Dermis blood vessel endothelial cell (primary cell): ENCODE measurements at regions not wholly inside any gene's neighbourhood (a gene's known extent, or its start where the extent isn't known, plus 50 kb on each side); places are given as distances from the start of the nearest gene placed in this dataset.
"Not testable (repeated sequence)": the region's sequence is repeated elsewhere in the genome, so short reads cannot be mapped to it uniquely, and the experiment has no call there.

ENCODE experiments used
- DNase-seq: peaks from one replicate; pipeline ENCODE4 v3.0.0; 2010

GRCh38 chr3:166817269-166817668, 562.8 kb downstream of the ZBBX start:
- DNase-seq, result not testable (repeated sequence)

DNA sequence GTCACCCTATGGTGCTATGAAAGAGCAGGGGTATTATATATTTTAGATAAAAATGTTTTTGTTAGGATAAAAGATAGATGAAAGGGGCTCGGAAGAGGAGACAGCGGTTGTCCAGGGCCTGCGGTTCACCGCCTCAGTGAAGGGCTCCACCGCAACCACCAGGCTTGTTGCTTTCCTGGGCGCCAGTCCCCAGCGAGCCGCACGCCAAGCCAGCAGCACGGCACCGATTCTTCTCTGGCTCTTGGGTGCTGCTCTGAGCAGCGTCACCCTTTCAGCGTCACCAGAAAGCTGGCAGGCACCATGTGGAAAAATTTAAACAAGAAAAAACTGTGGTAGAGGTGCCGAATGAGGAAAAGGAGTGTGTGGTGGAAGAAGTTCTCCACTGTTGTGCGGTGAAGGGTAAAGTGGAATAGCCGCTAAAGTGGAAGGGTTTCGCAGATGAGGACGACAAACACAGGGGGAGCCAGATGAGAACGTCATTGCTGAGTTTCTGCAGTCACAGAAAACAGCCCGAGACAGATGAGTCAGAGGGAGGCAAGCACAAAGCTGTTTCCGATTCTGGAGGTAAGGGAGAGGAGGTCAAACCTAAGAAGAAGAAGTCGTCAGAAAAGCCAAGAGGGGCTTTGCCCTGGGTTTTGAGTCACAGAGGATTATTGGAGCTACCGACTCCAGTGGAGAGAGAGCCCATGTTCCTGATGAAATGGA, 569.2 kb downstream of the ZBBX start:
- DNase-seq, result no peak

GRCh38 chr3:166809520-166809919, 570.6 kb downstream of the ZBBX start:
- no peak for DNase-seq

- DNase-seq, result no peak
These were observed 591.2 kb downstream of the ZBBX start for GRCh38 chr3:166788936-166789335.

DNA sequence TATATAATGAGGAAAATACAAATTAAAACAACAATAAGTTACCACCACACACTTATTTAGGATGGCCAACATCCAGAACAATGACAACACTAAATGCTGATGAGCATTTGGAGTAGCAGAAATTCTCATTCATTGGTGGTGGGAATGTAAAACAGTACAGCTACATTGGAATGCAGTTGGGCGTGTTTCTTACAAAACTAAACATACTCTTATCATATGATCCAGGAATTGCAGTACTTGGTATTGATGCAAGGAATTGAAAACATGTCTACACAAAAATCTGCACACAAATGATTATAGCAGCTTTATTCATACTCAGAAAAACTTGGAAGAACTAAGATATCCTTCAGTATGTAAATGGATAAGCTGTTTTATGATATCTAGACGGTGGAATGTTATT, 594.2 kb downstream of the ZBBX start:
- DNase-seq, result no peak

DNA sequence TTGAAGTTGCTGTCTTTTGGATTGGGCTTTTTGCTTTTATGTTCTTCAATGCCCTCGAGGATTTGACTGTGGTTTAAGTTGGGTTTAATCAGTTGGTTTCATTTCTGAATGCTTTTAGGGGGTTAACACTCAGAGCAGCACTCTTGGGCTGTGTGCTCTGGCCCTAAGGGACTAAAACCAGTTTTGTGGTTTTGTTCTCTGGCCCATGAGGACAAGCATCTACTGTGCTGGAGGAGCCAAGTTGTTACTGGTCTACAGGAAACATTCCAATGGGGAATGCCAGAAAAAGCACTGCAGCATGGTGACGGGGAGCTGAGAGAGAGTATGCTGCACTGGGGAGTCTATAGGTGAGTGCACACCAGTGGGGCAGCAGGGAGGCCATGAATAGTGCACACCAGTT, 596.9 kb downstream of the ZBBX start:
- no peak for DNase-seq

DNA sequence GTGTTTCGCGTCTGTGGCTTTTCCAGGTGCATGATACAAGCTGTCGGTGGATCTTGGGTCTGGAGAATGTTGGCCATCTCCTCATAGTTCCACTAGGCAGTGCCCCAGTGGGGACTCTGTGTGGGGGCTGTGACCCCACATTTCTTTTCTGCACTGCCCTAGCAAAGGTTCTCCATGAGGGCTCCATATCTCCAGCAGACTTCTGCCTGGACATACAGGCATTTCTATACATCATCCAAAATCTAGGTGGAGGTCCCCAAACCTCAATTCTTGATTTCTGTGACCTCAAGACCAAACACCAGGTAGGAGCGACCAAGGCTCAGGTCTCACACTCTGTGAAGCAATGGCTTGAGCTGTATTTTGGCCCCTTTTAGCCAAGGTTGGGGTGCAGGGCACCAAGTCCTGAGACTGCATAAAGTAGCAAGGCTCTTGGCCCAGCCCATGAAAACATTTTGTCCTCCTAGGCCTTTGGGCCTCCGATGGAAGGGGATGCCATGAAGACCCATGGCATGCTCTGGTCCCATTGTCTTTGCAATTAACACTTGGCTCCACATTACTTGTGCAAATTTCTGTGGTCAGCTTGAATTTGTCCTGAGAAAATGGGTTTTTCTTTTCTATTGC, 615.3 kb downstream of the ZBBX start:
- DNase-seq, result no peak

- no peak for DNase-seq
These were observed 620.2 kb downstream of the ZBBX start for GRCh38 chr3:166759736-166760513.

DNA sequence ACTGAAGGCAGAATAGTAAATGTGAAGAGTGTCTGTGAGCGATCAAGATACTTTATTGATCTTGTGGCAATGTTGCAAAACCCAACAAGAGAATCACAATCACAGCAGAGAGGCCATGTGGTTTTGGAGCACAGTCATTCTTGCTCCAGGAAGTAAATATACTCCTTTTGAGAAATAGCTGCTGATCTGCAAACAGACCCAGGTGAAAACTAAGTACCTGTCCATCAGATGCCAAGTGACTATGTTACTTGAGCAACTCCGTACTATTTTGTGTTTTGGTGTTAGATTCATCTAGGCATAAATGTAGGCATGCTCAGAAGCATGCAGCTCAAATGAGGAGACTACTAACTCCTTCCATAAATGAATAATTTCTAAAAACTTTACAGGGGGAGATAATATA, 627.9 kb downstream of the ZBBX start:
- DNase-seq, result no peak

GRCh38 chr3:166743481-166744134, 636.5 kb downstream of the ZBBX start:
- DNase-seq, result no peak

DNA sequence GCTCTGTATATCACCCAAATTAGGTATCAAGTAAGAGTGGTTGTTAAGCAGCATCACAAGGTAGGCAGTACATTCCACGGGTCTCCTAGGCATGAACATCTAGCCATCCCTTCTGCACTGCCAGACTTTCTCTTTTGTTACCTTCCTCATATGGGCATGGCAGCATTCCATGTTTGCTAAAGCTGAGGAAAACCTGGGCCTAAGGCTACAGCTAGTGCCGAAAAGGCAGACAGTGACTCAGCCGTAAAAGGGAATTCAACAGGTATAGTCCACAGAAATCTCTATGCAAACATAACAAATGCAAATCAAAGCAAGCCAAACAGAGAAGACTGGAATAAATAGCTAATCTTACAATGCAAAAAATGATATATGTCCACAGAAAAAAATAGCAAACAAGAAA, 645.4 kb downstream of the ZBBX start:
- DNase-seq, result no peak

DNA sequence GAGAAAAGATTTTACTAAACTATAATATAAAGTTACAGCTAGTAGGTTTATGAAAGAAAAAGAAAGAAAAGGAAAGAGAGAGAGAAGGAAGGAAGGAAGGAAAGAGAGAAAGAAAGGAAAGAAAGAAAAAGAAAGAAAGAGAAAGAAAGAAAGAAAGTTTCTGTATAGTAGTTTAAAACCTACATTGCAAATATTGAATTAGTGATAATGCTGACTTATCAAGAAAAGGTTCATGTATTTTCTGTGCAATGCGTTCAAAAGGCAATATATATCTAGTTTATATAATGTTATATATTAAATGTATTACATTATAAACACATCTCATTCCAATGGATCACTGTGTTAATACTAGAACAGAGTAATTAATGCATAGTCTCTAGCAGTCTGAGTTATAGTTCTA, 648.4 kb downstream of the ZBBX start:
- no peak for DNase-seq

DNA sequence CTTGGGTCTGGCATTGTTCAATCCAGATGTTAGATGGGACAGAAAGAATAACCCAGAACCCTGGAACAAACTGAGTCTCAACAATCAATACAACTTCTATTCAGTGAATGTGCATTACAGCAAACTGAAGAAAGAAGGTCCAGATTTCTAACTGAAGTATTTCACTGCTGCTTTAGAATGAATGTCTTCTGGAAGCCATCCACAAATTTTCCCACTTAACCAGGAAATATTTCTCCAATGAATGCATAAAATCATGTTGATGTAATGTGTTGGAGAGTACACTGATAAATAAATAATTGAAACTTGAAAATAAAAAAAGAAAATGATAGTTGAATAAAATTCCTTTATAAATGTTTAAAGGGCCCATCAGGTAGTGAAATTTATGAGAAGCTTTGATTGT, 658.6 kb downstream of the ZBBX start:
- DNase-seq, result no peak

DNA sequence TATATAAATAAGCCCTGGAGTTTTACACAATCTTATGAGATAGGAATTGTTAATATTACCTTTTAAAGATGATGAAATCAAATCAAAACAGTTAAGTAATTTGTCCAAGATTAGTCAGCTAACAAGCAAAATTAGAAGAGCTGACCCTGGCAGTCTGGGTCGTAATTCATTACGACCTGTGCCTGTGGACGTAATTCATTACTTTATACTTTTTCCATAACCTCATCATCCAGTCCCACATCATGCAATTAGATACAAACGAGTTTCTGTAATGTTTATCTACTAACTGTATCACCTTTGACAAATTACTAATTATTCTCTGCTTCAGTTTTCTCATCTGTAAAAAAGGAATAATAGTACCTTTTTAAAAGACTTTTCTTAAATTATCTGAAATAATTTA, 665.9 kb downstream of the ZBBX start:
- no peak for DNase-seq

DNA sequence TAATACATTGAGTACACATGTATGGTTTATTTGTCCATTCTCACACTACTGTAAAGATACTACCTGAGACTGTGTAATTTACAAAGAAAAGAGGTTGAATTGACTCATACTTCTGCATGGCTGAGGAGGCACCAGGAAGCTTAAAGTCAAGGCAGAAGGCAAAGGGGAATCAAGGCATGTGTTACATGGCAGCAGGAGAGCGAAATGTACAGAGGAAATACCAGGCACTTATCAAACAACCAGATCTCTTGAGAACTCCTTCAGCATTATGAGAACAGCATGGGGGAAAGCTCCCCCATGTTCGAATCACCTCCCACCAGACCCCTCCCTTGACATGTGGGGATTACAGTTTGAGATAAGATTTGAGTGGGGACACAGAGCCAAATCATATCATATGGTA, 666.3 kb downstream of the ZBBX start:
- DNase-seq, result no peak

- DNase-seq, result no peak
These were observed 674.0 kb downstream of the ZBBX start for GRCh38 chr3:166706094-166706493.

DNA sequence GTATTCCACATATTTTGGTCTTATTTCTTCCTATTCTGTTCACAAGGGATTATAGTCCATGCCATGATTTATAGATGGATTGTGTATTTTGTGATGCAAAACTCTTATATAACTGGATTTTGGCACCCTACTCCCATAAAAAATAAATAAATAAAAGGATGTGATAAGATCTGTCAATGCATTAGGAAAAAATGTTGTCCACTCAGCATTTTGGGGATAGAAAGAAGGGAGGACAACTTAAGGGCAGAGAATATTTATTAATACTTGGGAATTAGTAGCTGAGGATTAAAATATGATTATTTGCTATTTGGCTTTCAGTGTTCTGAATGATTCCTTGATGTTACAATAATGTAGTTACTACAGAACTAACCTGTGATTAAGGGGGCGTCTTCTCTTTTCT, 682.6 kb downstream of the ZBBX start:
- no peak for DNase-seq

- DNase-seq, result no peak
These were observed 684.0 kb downstream of the ZBBX start for GRCh38 chr3:166696103-166696502.

- no peak for DNase-seq
These were observed 691.4 kb downstream of the ZBBX start for GRCh38 chr3:166688665-166689064.

DNA sequence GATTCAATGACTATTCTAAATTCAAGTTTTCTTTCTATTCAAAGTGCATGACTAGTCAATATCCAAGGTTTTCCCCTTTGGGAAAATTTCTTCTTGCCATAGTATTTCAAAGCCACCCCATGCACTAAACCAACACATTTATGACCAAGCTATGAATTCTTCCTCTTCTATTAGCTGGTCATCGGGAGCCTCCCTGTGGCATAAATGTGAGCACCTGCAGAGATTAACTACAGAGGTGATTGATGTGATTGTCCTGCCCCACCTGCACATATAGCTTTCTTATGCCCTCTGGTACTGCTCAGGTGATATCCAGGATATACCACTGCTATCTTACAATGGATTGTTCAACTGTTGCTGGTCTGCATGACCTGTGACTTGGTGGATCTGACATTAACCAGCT, 694.9 kb downstream of the ZBBX start:
- no peak for DNase-seq

GRCh38 chr3:166684077-166684476, 696.0 kb downstream of the ZBBX start:
- DNase-seq, result not testable (repeated sequence)

- no peak for DNase-seq
These were observed 710.3 kb downstream of the ZBBX start for GRCh38 chr3:166669781-166670180.

GRCh38 chr3:166663194-166663593, 716.9 kb downstream of the ZBBX start:
- no peak for DNase-seq

DNA sequence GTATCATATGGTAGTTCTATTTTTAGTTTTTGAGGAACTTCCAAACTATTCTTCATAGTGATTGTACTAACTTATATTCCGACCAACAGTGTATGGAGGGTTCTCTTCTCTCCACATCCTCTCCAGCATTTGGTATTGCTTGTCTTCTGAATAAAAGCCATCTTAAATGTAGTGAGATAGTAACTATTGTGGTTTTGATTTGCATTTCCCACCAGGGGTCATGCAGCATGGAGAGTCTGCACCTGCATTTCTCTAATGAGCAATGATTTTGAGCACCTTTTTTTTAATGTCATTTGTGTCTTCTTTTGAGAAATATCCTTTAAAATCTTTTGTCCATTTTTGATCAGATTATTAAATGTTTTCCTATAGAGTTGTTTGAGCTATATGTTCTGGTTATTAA, 718.5 kb downstream of the ZBBX start:
- DNase-seq, result no peak
